Esophagus squamous epithelium (tissue), 4 donors: ENCODE measurements at regions not wholly inside any gene's neighbourhood (a gene's known extent, or its start where the extent isn't known, plus 50 kb on each side); places are given as distances from the start of the nearest gene placed in this dataset.

Experiments
- POLR2A ChIP-seq, 4 donors: fragments of 450-650 bp; IDR thresholded peaks; one replicate each; pipeline ENCODE4 v1.6.1; 2017; ENCODE audit warnings: antibody characterized with exemption in 4 of 4, mild to moderate bottlenecking in 4 of 4, moderate library complexity in 3 of 4
- TF ChIP-seq, protein P1 (sequence below), 6 experiments: fragments of 450-650 bp in 4 of 6; fragments of 200-600 bp in 2 of 6; sonication (generic) in 2 of 6; IDR thresholded peaks; one replicate each; pipeline ENCODE4 v1.5.1; 2016 to 2019; ENCODE audit warnings: antibody characterized with exemption in 6 of 6, mild to moderate bottlenecking in 4 of 6, moderate library complexity in 4 of 6

DNA sequence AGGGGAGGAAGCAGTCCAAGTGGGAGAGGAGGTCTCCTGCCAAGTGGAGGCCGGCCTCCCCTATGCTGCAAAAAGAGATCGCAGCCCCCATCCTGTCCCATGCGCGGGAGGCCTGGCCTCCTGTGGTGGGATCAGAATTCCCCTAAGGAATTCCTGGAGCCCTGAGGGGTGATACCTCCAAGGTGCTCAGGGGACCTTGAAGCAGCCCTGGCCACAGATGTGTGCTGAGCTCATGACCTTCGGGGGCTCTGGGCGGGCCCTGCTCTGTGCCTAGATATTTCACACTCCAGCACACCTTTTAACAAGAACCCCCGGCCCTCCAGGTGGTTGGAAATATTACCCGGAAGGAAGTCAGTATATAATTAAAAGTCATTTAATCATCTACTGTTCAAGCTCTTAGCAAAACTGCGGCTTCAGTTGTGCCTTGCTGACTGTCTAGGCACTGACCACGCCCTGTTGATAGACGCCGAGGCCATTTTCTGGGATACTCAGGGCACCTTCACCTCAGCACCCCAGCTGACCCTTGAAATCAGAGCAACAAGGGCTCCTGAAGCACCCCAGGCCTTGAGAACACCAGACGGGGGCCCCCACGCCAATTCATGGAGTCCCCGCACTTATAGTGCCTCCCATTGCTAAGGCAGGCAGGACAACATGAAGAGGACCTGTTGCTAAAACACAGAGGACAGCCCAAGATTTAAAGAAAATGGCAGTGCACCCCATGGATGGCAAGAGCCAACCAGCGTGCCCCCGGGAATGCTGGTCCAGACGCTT, 119.1 kb downstream of the NDUFA10 start:
- no peak for TF ChIP-seq POLR2A (IDR thresholded peaks at IDR 0.05)
- TF ChIP-seq, protein P1, sequence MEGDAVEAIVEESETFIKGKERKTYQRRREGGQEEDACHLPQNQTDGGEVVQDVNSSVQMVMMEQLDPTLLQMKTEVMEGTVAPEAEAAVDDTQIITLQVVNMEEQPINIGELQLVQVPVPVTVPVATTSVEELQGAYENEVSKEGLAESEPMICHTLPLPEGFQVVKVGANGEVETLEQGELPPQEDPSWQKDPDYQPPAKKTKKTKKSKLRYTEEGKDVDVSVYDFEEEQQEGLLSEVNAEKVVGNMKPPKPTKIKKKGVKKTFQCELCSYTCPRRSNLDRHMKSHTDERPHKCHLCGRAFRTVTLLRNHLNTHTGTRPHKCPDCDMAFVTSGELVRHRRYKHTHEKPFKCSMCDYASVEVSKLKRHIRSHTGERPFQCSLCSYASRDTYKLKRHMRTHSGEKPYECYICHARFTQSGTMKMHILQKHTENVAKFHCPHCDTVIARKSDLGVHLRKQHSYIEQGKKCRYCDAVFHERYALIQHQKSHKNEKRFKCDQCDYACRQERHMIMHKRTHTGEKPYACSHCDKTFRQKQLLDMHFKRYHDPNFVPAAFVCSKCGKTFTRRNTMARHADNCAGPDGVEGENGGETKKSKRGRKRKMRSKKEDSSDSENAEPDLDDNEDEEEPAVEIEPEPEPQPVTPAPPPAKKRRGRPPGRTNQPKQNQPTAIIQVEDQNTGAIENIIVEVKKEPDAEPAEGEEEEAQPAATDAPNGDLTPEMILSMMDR (IDR thresholded peaks at IDR 0.05), result no peak
